IPS-20b (cell line): ENCODE measurements at regions not wholly inside any gene's neighbourhood (a gene's known extent, or its start where the extent isn't known, plus 50 kb on each side); places are given as distances from the start of the nearest gene placed in this dataset.

Experiments used
- H3K27ac ChIP-seq: one replicate; pipeline ENCODE4 v1.5.1; 2013; ENCODE audit warnings: low read length
- H3K27me3 ChIP-seq: 2 replicates; pipeline ENCODE4 v1.6.1; 2013; ENCODE audit warnings: mild to moderate bottlenecking, low read length, inconsistent platforms; ENCODE audit not compliant: insufficient read depth
- H3K36me3 ChIP-seq: 2 replicates; pipeline ENCODE4 v1.6.1; 2013; ENCODE audit warnings: low read depth, mild to moderate bottlenecking, inconsistent platforms, low read length, moderate library complexity; ENCODE audit not compliant: insufficient read depth
- H3K4me1 ChIP-seq: 2 replicates; pipeline ENCODE4 v1.6.1; 2013; ENCODE audit warnings: mild to moderate bottlenecking, control low read depth, inconsistent platforms, low read length, moderate library complexity; ENCODE audit not compliant: insufficient read depth
- H3K4me3 ChIP-seq: 2 replicates; pipeline ENCODE4 v1.5.1; 2013; ENCODE audit warnings: mild to moderate bottlenecking, low read length, inconsistent platforms
- H3K9ac ChIP-seq: 2 replicates; pipeline ENCODE4 v1.6.1; 2013; ENCODE audit warnings: low read depth, mild to moderate bottlenecking, inconsistent platforms, low read length, moderate library complexity
- H3K9me3 ChIP-seq: 2 replicates; pipeline ENCODE4 v1.6.1; 2013; ENCODE audit warnings: mild to moderate bottlenecking, low read depth, low read length, inconsistent platforms; ENCODE audit not compliant: insufficient read depth

DNA sequence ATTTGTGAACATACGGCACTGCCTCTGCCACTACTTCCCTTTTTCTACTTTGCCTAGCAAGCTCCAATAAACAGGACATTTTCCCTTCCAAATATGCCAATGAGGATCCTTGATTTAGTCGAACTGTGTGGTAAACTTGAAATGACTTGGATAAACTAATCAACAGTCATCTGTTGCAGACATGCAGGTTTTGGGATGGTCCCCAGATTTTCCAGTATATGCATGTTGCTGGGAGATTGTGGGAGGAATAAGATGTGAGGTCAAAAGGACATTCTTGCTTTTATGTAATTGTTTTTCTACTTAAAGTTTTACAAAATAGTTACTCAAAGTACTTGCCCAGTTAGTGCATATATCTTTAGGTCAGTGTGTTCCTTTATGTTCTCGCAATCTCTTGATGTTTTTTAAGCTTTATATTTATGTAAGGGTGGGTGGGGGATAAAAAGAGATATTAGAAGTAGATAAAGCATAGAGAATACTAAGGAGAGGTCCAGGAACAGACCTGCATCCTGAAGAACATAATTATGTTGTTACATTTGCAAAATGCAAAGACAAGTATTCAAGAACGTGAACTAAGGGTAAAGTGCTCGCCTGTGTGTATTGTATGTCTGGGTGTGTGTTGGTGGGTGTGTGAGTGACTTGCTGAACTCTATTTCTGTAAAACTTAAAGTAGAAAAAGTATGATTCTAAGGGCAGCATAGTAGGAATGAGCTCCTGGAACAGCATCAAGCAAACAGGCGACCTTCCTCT is 88.4 kb upstream of the OXGR1 start:
- peaks cover under 1% of the 10 kb centered on the region; the same call in 1 of the 2 replicates for H3K9me3 ChIP-seq
- no peaks in the 10 kb centered on the region for H3K27me3 ChIP-seq
- no peaks in the 10 kb centered on the region for H3K4me1 ChIP-seq
- no peak overlapping the region for H3K27ac ChIP-seq
- H3K4me3 ChIP-seq = no peak overlapping the region
- no peaks in the 10 kb centered on the region for H3K36me3 ChIP-seq
- H3K9ac ChIP-seq = no peak overlapping the region

DNA sequence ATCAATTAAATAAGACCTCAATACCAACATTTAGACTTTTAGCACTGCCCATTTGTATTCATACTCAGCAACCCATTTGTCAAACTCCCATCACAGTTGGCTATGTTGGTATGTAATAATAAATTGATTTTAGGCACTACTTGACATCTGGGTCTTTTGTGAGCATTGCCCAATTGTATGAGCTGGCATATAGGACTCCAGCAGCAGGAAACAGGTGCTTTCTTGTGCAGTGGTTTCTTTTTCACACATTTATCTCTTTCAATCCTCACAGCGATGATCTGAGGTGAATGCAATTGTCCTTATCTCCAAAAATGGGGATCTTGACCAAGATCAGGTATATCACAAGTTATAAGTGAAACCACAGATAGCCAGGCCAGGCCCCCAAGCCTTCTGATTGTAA is 96.9 kb upstream of the OXGR1 start:
- Histone ChIP-seq H3K9ac (no peak overlapping the region), H3K36me3 (no peaks in the 10 kb centered on the region), H3K27ac (no peak overlapping the region), H3K4me3 (no peak overlapping the region), H3K27me3 (no peaks in the 10 kb centered on the region), H3K9me3 (peaks cover 6% of the 10 kb centered on the region; the same call in 1 of the 2 replicates), H3K4me1 (no peaks in the 10 kb centered on the region)

DNA sequence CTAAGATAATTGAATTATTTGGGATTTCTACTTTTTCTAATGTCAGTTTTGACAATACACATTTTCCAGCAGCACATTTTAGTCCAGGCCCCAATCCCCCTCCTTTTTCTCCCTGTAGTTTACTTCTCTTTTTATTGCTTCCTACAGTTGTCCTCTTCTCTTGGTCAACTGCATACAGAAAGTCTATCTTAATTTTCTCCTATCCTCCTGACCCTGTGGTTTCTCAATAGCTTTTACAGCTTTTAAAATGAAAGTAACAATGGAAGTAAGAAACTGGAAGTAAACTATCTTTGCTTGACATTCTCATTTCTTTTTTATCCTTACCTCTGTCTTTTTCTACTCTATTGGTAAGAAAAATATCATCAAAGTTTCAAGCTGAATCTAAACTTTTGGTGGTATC is 106.5 kb upstream of the OXGR1 start:
- Histone ChIP-seq H3K9ac (no peak overlapping the region), H3K9me3 (no peaks in the 10 kb centered on the region), H3K4me3 (no peak overlapping the region), H3K4me1 (no peaks in the 10 kb centered on the region), H3K36me3 (no peaks in the 10 kb centered on the region), H3K27me3 (no peaks in the 10 kb centered on the region), H3K27ac (no peak overlapping the region)

DNA sequence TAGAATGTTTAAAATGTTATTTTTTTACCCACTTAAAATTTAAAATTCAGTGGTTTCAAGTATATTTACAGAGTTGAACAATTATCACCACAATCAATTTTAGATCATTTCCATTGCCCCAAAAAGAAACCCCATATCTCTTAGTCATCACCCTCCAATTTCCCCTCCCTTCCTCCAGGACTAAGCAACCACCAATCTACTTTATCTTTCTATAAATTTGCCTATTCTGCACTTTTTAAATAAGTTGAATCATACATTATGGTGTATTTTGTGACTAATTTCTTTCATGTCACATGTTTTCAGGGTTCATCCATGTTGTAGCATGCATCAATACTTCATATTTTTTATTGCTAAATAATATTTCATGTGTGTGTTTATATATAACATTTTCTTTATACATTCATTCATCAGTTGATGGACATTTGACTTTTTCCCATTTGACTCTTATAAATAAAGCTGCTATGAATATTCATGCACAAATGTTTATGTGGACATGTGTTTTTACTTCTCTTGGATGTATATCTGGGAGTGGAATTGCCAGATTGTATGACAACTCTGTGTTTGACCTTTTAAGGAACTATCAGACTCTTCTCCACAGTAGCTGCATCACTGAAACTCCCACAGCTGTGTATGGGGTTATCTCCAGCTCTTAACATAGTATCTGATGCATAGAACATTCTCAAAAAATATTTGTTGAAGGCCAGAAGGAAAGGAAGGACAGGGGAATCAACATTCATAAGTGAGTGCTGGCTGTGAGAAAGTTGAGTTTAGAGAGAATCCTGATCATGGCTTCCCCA is 107.8 kb upstream of the OXGR1 start:
- H3K4me1 ChIP-seq = no peaks in the 10 kb centered on the region
- H3K9me3 ChIP-seq = no peaks in the 10 kb centered on the region
- H3K4me3 ChIP-seq = no peak overlapping the region
- H3K9ac ChIP-seq = no peak overlapping the region
- no peak overlapping the region for H3K27ac ChIP-seq
- no peaks in the 10 kb centered on the region for H3K36me3 ChIP-seq
- no peaks in the 10 kb centered on the region for H3K27me3 ChIP-seq

DNA sequence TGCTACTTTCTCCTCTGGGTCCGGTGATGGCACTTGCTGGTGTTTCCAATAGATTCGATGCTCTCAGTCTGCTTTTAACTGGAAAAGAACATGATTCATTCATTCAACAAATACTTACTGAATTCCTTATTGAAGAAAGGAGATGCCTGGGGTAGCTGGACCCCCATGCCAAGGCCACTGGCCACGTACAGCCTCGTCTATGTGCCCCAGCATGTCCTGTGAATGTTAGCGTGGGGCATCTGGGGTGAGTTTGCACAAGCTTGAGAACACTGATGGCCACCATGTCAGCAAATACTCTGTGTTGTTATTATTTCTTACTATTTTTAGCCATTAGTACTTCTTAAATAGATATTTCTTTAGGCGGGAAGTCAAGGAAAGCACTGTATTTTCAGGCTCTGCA is 112.0 kb upstream of the OXGR1 start:
- peaks cover 30% of the 10 kb centered on the region for H3K27me3 ChIP-seq

DNA sequence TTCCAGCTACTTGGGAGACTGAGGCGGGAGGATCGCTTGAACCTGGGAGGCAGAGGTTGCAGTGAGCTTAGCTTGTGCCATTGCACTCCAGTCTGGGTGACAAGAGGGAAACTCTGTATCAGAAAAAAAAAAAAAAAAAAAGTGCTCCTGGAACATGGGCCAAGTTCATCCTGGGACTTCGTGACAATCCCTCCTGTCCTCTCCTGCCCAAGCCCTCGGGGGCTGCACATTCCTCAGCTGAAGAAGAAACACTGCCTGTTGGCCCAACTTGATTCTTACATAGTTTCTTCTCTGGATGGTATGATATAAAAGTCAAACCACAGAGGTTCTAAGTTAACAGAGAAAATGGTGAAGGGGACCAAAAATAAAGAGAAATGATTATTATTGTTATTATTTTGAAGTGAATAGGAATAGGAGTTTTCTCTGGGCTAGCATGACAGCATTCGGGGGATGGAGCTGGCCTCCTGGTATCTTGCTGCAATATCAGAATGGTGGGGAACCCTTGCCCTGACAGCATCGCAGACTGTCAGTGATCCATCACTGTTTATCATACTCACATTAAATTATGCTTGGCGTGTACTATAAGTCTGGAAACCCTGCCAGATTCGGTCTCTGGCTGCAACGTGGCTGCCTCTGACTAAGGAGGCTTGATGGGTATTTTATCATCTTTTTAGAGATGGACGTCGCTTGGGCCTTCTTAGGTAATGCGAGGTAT is 113.7 kb upstream of the OXGR1 start:
- Histone ChIP-seq H3K27ac (no peak overlapping the region), H3K9me3 (no peaks in the 10 kb centered on the region), H3K27me3 (peaks cover 40% of the 10 kb centered on the region), H3K4me3 (no peak overlapping the region), H3K36me3 (no peaks in the 10 kb centered on the region), H3K9ac (no peak overlapping the region), H3K4me1 (peaks cover 8% of the 10 kb centered on the region)

More for the DNA sequence above, 112.0 kb upstream of the OXGR1 start:
- H3K27ac ChIP-seq = no peak overlapping the region
- H3K9me3 ChIP-seq = no peaks in the 10 kb centered on the region
- no peak overlapping the region for H3K9ac ChIP-seq
- no peaks in the 10 kb centered on the region for H3K36me3 ChIP-seq
- no peak overlapping the region for H3K4me3 ChIP-seq
- H3K4me1 ChIP-seq = peaks cover 8% of the 10 kb centered on the region

DNA sequence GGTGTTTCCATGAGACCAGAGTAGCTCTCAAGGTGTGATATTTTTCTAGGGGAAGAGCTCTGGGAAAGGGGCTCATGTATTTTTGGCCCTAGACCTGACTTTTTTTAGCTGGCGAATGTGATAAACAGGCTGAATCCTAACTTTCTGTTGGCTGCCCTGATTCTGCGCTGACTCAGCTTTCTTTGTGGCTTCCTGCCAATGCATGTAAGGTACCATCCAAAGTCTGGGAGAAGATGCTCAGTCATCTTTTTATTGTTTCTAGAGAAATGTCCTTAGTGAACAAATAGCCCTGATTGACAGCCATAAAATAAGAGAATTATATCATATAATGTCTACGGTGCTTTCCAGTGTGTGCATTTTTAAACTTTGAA is 113.6 kb upstream of the MBNL2 start:
- no peaks in the 10 kb centered on the region for H3K36me3 ChIP-seq
- H3K27ac ChIP-seq = no peak overlapping the region
- no peak overlapping the region for H3K4me3 ChIP-seq
- no peaks in the 10 kb centered on the region for H3K9me3 ChIP-seq
- no peak overlapping the region for H3K9ac ChIP-seq
- H3K4me1 ChIP-seq = peaks cover 8% of the 10 kb centered on the region
- peaks cover 46% of the 10 kb centered on the region for H3K27me3 ChIP-seq

DNA sequence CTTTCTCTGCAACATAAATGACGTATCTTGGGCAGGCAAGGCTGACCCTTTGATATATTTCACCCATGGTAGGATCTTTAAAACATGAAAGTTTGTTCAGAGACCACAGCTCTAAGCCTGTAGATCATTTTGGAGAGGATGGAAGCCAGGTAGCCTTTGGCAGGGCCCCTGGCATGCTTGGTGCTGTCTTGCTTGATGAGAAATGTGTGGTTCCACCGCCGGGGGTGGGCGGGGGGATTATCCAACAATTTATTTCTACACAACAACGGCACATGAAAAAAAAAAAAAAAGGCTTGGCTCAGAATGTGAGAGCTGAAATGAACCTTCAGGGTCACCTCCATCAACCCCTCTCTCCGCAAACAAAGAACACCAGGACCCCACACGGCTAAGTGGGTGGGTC is 112.9 kb upstream of the MBNL2 start:
- H3K4me3 ChIP-seq = no peak overlapping the region; the same call in 1 of the 2 replicates
- H3K36me3 ChIP-seq = no peaks in the 10 kb centered on the region
- peaks cover 8% of the 10 kb centered on the region for H3K4me1 ChIP-seq
- no peak overlapping the region for H3K27ac ChIP-seq
- no peak overlapping the region for H3K9ac ChIP-seq
- H3K27me3 ChIP-seq = peaks cover 52% of the 10 kb centered on the region
- H3K9me3 ChIP-seq = no peaks in the 10 kb centered on the region

DNA sequence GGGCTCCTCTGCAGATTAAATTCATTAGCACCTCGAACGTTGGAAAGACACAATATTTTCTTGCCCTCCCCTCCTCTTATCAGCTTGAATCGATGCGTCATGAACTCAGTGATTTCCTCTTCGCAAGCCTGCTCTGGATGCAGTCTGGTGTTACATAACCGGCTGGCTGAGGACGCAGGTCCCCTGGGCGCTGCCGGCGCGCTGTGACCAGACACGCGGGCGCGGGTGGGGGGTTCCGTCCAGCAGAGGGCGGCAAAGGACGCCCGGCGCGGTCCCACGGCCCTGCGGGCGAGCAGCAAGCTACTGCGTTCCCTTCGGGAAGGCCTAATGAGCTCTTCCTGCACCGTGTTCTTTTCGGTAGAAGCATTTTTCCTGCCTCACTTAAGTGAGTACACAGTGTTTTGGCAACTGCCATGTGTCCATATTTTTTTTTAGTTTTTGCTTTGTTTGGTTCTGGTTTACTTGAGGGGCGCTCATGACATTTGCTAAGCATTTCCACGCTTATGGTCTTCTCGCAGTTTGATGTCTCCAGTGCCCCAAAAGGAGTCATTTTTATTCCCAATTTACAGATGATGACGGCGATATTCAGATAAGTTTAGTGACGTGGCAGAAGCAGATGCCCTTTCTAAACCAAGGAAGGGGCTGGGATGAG is 112.2 kb upstream of the MBNL2 start:
- Histone ChIP-seq H3K9ac (no peak overlapping the region), H3K9me3 (no peaks in the 10 kb centered on the region), H3K4me3 (peak overlapping the region; percentile 55; the same call in 1 of the 2 replicates), H3K27me3 (peaks cover 52% of the 10 kb centered on the region), H3K4me1 (peaks cover 8% of the 10 kb centered on the region), H3K27ac (no peak overlapping the region), H3K36me3 (no peaks in the 10 kb centered on the region)

DNA sequence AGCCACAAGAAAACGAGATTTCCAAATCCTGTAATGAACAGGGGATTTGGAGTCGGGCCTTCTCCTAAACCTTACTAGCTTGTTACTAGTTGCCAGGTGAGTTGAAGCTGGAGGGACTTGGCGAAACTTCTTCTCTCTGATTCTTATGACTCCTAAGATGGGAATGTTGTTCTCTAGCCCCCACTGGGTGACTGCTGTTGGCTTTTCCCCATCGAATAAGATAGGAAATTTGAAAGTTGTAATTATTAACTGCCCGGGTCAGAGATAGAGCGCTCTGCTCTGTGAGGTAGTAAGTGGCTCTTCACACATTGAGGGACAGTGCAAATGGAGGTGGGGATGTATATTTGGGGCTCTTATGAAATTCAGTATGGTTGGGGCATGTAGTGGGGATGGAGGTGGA is 111.2 kb upstream of the MBNL2 start:
- H3K27ac ChIP-seq = no peak overlapping the region
- H3K9me3 ChIP-seq = no peaks in the 10 kb centered on the region
- H3K4me1 ChIP-seq = peaks cover 8% of the 10 kb centered on the region
- H3K27me3 ChIP-seq = peaks cover 52% of the 10 kb centered on the region
- H3K36me3 ChIP-seq = no peaks in the 10 kb centered on the region
- no peak overlapping the region for H3K9ac ChIP-seq
- H3K4me3 ChIP-seq = no peak overlapping the region

DNA sequence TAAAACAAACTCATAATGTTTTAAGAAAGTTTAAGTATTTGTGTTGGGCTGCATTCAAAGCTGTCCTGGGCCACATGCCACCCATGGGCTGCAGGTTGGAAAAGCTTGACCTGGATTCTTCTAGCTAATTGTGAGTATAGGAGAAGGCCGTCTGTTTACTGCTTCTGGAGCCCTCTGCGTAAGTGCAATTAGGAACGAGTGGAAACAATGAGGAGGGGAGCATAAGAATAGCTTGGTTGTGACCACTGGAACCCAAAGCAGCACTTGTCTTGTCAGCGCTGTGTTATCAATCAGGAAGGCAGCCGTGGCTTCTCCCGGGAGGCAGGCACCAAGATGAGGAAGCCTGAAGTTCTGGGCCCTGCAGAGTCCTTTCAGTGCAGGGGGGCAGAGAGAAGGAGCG is 110.4 kb upstream of the MBNL2 start:
- Histone ChIP-seq H3K36me3 (no peaks in the 10 kb centered on the region), H3K4me1 (peaks cover 11% of the 10 kb centered on the region), H3K4me3 (no peak overlapping the region), H3K27ac (no peak overlapping the region), H3K9ac (no peak overlapping the region), H3K27me3 (peaks cover 52% of the 10 kb centered on the region), H3K9me3 (no peaks in the 10 kb centered on the region)
